Fibroblast of peridontal ligament (primary cell): ENCODE measurements at regions not wholly inside any gene's neighbourhood (a gene's known extent, or its start where the extent isn't known, plus 50 kb on each side); places are given as distances from the start of the nearest gene placed in this dataset.
A peak's percentile ranks its signal among the peaks of the same experiment; 100 is the strongest.
"Not testable (repeated sequence)": the region's sequence is repeated elsewhere in the genome, so short reads cannot be mapped to it uniquely, and the experiment has no call there.

ENCODE experiments used
- DNase-seq: peaks from one replicate; pipeline ENCODE4 v3.0.0-alpha.2; 2010; ENCODE audit errors: extremely low read depth

- DNase-seq = no peak
Measured at GRCh38 chr14:89566644-89567415, 149.8 kb upstream of the FOXN3 start.

GRCh38 chr14:89566180-89566579 lies 149.1 kb upstream of the FOXN3 start:
- DNase-seq = no peak

GRCh38 chr14:89565607-89566006 lies 148.6 kb upstream of the FOXN3 start:
- DNase-seq = no peak

- no peak for DNase-seq
Measured at GRCh38 chr14:89564989-89565388, 148.0 kb upstream of the FOXN3 start.

GRCh38 chr14:89564286-89564957 lies 147.4 kb upstream of the FOXN3 start:
- no peak for DNase-seq

- no peak for DNase-seq
Measured at GRCh38 chr14:89563471-89563870, 146.4 kb upstream of the FOXN3 start.

- no peak for DNase-seq
Measured at GRCh38 chr14:89551955-89552354, 134.9 kb upstream of the FOXN3 start.

- no peak for DNase-seq
Measured at GRCh38 chr14:89551432-89551831, 134.4 kb upstream of the FOXN3 start.

- no peak for DNase-seq
Measured at GRCh38 chr14:89550821-89551220, 133.8 kb upstream of the FOXN3 start.

- no peak for DNase-seq
Measured at GRCh38 chr14:89549381-89550125, 132.5 kb upstream of the FOXN3 start.

GRCh38 chr14:89547047-89547446 lies 130.0 kb upstream of the FOXN3 start:
- not testable (repeated sequence) for DNase-seq

- DNase-seq = no peak
Measured at GRCh38 chr14:89544636-89545301, 127.7 kb upstream of the FOXN3 start.

GRCh38 chr14:89543425-89543790 lies 126.4 kb upstream of the FOXN3 start:
- peak; percentile 27 for DNase-seq

GRCh38 chr14:89542786-89543424 lies 125.9 kb upstream of the FOXN3 start:
- DNase-seq = no peak

- peak; percentile 83 for DNase-seq
Measured at GRCh38 chr14:89540830-89541470, 123.9 kb upstream of the FOXN3 start.

- DNase-seq = peak; percentile 56
Measured at GRCh38 chr14:89540009-89540829, 123.2 kb upstream of the FOXN3 start.

- DNase-seq = no peak
Measured at GRCh38 chr14:89537911-89538310, 120.9 kb upstream of the FOXN3 start.

- DNase-seq = peak; percentile 19
Measured at GRCh38 chr14:89534902-89535685, 118.1 kb upstream of the FOXN3 start.

- no peak for DNase-seq
Measured at GRCh38 chr14:89533766-89534165, 116.7 kb upstream of the FOXN3 start.
